WTC11 (cell line): ENCODE measurements at regions not wholly inside any gene's neighbourhood (a gene's known extent, or its start where the extent isn't known, plus 50 kb on each side); places are given as distances from the start of the nearest gene placed in this dataset.

Experiments
- ATAC-seq: fragments of 200-7000 bp; cut with Tn5 transposase; 2 replicates; pipeline ENCODE4 v1.10.0; 2021; ENCODE audit warnings: mild to moderate bottlenecking, moderate library complexity
- CTCF ChIA-PET: fragments of 300-600 bp; sonication (Branson Sonifier 250); formaldehyde crosslinking; loops from one replicate; lab custom pipeline; 2021; ENCODE audit warnings: antibody characterized with exemption; lab: Charles Lee
- POLR2A ChIA-PET: fragments of 350-600 bp; sonication (Branson Sonifier 250); formaldehyde crosslinking; loops from one replicate; lab custom pipeline; 2021; ENCODE audit warnings: antibody characterized with exemption; lab: Charles Lee
- DNase-seq: peaks from one replicate; pipeline ENCODE4 v3.0.0; 2021; ENCODE audit warnings: low spot score
- H3K27ac Mint-ChIP-seq: 2 replicates; pipeline ENCODE4 v1.8.0; 2021; ENCODE audit warnings: mixed read lengths
- H3K27me3 Mint-ChIP-seq: 2 replicates; pipeline ENCODE4 v1.8.0; 2021; ENCODE audit warnings: low read depth, mild to moderate bottlenecking, moderate library complexity, mixed read lengths
- H3K36me3 Mint-ChIP-seq: 2 replicates; pipeline ENCODE4 v1.8.0; 2021; ENCODE audit warnings: mixed read lengths
- H3K4me1 Mint-ChIP-seq: 2 replicates; pipeline ENCODE4 v1.8.0; 2022; ENCODE audit warnings: mixed read lengths
- H3K4me3 Mint-ChIP-seq: 2 replicates; pipeline ENCODE4 v1.8.0; 2021; ENCODE audit warnings: mild to moderate bottlenecking, moderate library complexity, mixed read lengths
- H3K9me3 Mint-ChIP-seq: 2 replicates; pipeline ENCODE4 v1.8.0; 2021; ENCODE audit warnings: mixed read lengths
- CBFB ChIP-seq: sonication (generic); formaldehyde crosslinking; IDR thresholded peaks from 2 replicates; pipeline ENCODE4 v1.8.1; 2022; ENCODE audit warnings: mild to moderate bottlenecking, low read depth, missing genetic modification reagents
- CREB1 ChIP-seq: sonication (generic); formaldehyde crosslinking; IDR thresholded peaks from 2 replicates; pipeline ENCODE4 v1.8.0; 2023; ENCODE audit warnings: mild to moderate bottlenecking, missing genetic modification reagents
- E2F4 ChIP-seq: sonication (generic); formaldehyde crosslinking; IDR thresholded peaks from 2 replicates; pipeline ENCODE4 v1.8.1; 2022; ENCODE audit warnings: low read depth, mild to moderate bottlenecking, moderate library complexity, missing genetic modification reagents, borderline replicate concordance
- ELF4 ChIP-seq: sonication (generic); formaldehyde crosslinking; IDR thresholded peaks from 2 replicates; pipeline ENCODE4 v1.8.1; 2022; ENCODE audit warnings: low read depth, mild to moderate bottlenecking, moderate library complexity, missing genetic modification reagents
- EMX1 ChIP-seq: fragments of 250-450 bp; sonication (Bioruptor Pico); IDR thresholded peaks from 2 replicates; pipeline ENCODE4 v1.8.0; 2021; ENCODE audit warnings: mild to moderate bottlenecking
- GRHL2 ChIP-seq: fragments of 250-450 bp; sonication (Bioruptor Pico); IDR thresholded peaks from 2 replicates; pipeline ENCODE4 v1.8.0; 2022; ENCODE audit warnings: mild to moderate bottlenecking, moderate library complexity; ENCODE audit not compliant: insufficient replicate concordance, severe bottlenecking
- GTF2I ChIP-seq: fragments of 250-450 bp; sonication (Bioruptor Pico); conservative IDR thresholded peaks from 2 replicates; pipeline ENCODE4 v1.4.0; 2021; ENCODE audit warnings: mild to moderate bottlenecking
- HMGA2 ChIP-seq: fragments of 250-450 bp; sonication (Bioruptor Pico); IDR thresholded peaks from 2 replicates; pipeline ENCODE4 v1.4.0; 2021; ENCODE audit warnings: mild to moderate bottlenecking, moderate library complexity
- HMGXB4 ChIP-seq: sonication (generic); formaldehyde crosslinking; IDR thresholded peaks from 2 replicates; pipeline ENCODE4 v1.8.1; 2023; ENCODE audit warnings: mild to moderate bottlenecking, moderate library complexity, missing genetic modification reagents
- MLX ChIP-seq: sonication (generic); formaldehyde crosslinking; IDR thresholded peaks from 2 replicates; pipeline ENCODE4 v1.8.1; 2023; ENCODE audit warnings: mild to moderate bottlenecking, missing genetic modification reagents, moderate library complexity
- MYBL2 ChIP-seq: sonication (generic); formaldehyde crosslinking; IDR thresholded peaks from 2 replicates; pipeline ENCODE4 v1.8.1; 2023; ENCODE audit warnings: mild to moderate bottlenecking, moderate library complexity, missing genetic modification reagents
- NFE2L1 ChIP-seq: sonication (generic); formaldehyde crosslinking; IDR thresholded peaks from 2 replicates; pipeline ENCODE4 v1.8.1; 2023; ENCODE audit warnings: missing genetic modification reagents
- SMAD3 ChIP-seq: sonication (generic); formaldehyde crosslinking; IDR thresholded peaks from 2 replicates; pipeline ENCODE4 v1.8.0; 2022; ENCODE audit warnings: missing genetic modification reagents, mild to moderate bottlenecking, borderline replicate concordance
- SOX15 ChIP-seq: fragments of 250-450 bp; sonication (Bioruptor Pico); IDR thresholded peaks from 2 replicates; pipeline ENCODE4 v1.9.0; 2021; ENCODE audit warnings: mild to moderate bottlenecking
- SP1 ChIP-seq: sonication (generic); formaldehyde crosslinking; conservative IDR thresholded peaks from 2 replicates; pipeline ENCODE4 v1.8.1; 2022; ENCODE audit warnings: missing genetic modification reagents
- TCF7 ChIP-seq: sonication (generic); formaldehyde crosslinking; IDR thresholded peaks from 2 replicates; pipeline ENCODE4 v1.8.0; 2022; ENCODE audit warnings: mild to moderate bottlenecking, low read depth, missing genetic modification reagents, moderate library complexity
- USF1 ChIP-seq: sonication (generic); formaldehyde crosslinking; IDR thresholded peaks from 2 replicates; pipeline ENCODE4 v1.8.0; 2022; ENCODE audit warnings: mild to moderate bottlenecking, missing genetic modification reagents
- USF2 ChIP-seq: sonication (generic); formaldehyde crosslinking; IDR thresholded peaks from 2 replicates; pipeline ENCODE4 v1.8.1; 2023; ENCODE audit warnings: mild to moderate bottlenecking, missing genetic modification reagents, moderate library complexity
- ZNF232 ChIP-seq: sonication (generic); formaldehyde crosslinking; IDR thresholded peaks from 2 replicates; pipeline ENCODE4 v1.8.0; 2022; ENCODE audit warnings: mild to moderate bottlenecking, missing genetic modification reagents
- ZNF263 ChIP-seq: sonication (generic); formaldehyde crosslinking; IDR thresholded peaks from 2 replicates; pipeline ENCODE4 v1.8.1; 2022; ENCODE audit warnings: low read depth, mild to moderate bottlenecking, moderate library complexity, missing genetic modification reagents
- ZNF281 ChIP-seq: sonication (generic); formaldehyde crosslinking; IDR thresholded peaks from 2 replicates; pipeline ENCODE4 v1.8.0; 2023; ENCODE audit warnings: mild to moderate bottlenecking, missing genetic modification reagents
- ZNF416 ChIP-seq: fragments of 250-450 bp; sonication (Bioruptor Pico); IDR thresholded peaks from 2 replicates; pipeline ENCODE4 v1.9.0; 2021; ENCODE audit warnings: mild to moderate bottlenecking, inconsistent platforms

GRCh38 chr12:104852102-104852501 is 106.0 kb downstream of the SLC41A2 start:
- TF ChIP-seq MYBL2 (CRISPR knock-in tag), result no peak
- TF ChIP-seq SMAD3 (CRISPR knock-in tag), result no peak
- no peak for TF ChIP-seq GRHL2 (CRISPR knock-in tag)
- no peak for TF ChIP-seq USF1 (CRISPR knock-in tag)
- no peak for TF ChIP-seq ELF4 (CRISPR knock-in tag)
- no peak for TF ChIP-seq HMGA2 (CRISPR knock-in tag)
- TF ChIP-seq EMX1 (CRISPR knock-in tag), result no peak
- TF ChIP-seq HMGXB4 (CRISPR knock-in tag), result no peak
- TF ChIP-seq GTF2I (CRISPR knock-in tag), result no peak
- TF ChIP-seq NFE2L1, result no peak
- TF ChIP-seq CREB1 (CRISPR knock-in tag), result no peak
- TF ChIP-seq USF2 (CRISPR knock-in tag), result no peak
- no peak for TF ChIP-seq SOX15 (CRISPR knock-in tag)
- no peak for TF ChIP-seq ZNF263 (CRISPR knock-in tag)
- TF ChIP-seq SP1 (CRISPR knock-in tag), result no peak
- no peak for TF ChIP-seq E2F4
- TF ChIP-seq ZNF416 (CRISPR knock-in tag), result no peak
- Mint-ChIP-seq H3K9me3 (no peaks in the 10 kb centered on the region), H3K36me3 (no peaks in the 10 kb centered on the region), H3K27me3 (no peaks in the 10 kb centered on the region), H3K4me1 (no peaks in the 10 kb centered on the region), H3K27ac (no peak overlapping the region), H3K4me3 (no peak overlapping the region)
- DNase-seq (no peak), ATAC-seq (no peak)
- CTCF ChIA-PET, result interaction anchor here (1.6 kb wide), 1 partner anchor 62 kb away, joined by 3 read pairs; no protein-coding TSS in a partner anchor
- POLR2A ChIA-PET, result no interaction called here

- H3K27ac Mint-ChIP-seq, result no peak overlapping the region
- H3K9me3 Mint-ChIP-seq, result no peaks in the 10 kb centered on the region
- ATAC-seq, result no peak
- no peak for TF ChIP-seq TCF7 (CRISPR knock-in tag)
- POLR2A ChIA-PET, result no interaction called here
- H3K4me3 Mint-ChIP-seq, result no peak overlapping the region
- CTCF ChIA-PET, result interaction anchor here (1.0 to 1.5 kb wide), 2 partner anchors 23 to 469 kb away, joined by 3 to 5 read pairs; no protein-coding TSS in a partner anchor
- peaks cover 2% of the 10 kb centered on the region for H3K4me1 Mint-ChIP-seq
- H3K36me3 Mint-ChIP-seq, result no peaks in the 10 kb centered on the region
- H3K27me3 Mint-ChIP-seq, result no peaks in the 10 kb centered on the region; the same call in 1 of the 2 replicates
- DNase-seq, result no peak
These were observed 107.3 kb downstream of the SLC41A2 start for GRCh38 chr12:104850781-104851180.

- no peak for DNase-seq
- H3K27me3 Mint-ChIP-seq, result no peaks in the 10 kb centered on the region; the same call in 1 of the 2 replicates
- H3K4me1 Mint-ChIP-seq, result peaks cover 7% of the 10 kb centered on the region
- H3K9me3 Mint-ChIP-seq, result no peaks in the 10 kb centered on the region
- H3K36me3 Mint-ChIP-seq, result no peaks in the 10 kb centered on the region
- TF ChIP-seq ZNF281 (CRISPR knock-in tag) (no peak), CBFB (CRISPR knock-in tag) (no peak), MLX (CRISPR knock-in tag) (no peak), ZNF232 (CRISPR knock-in tag) (no peak), SOX15 (CRISPR knock-in tag) (no peak), HMGA2 (CRISPR knock-in tag) (no peak)
- H3K27ac Mint-ChIP-seq, result no peak overlapping the region
- H3K4me3 Mint-ChIP-seq, result no peak overlapping the region
- no peak for ATAC-seq
- POLR2A ChIA-PET, result no interaction called here
- CTCF ChIA-PET, result interaction anchor here (0.7 to 1.7 kb wide), 2 partner anchors 19 to 55 kb away, joined by 3 to 4 read pairs; no protein-coding TSS in a partner anchor
These were observed 111.9 kb downstream of the SLC41A2 start for GRCh38 chr12:104846056-104846767.
